ENCODE measurements at regions not wholly inside any gene's neighbourhood (a gene's known extent, or its start where the extent isn't known, plus 50 kb on each side); places are given as distances from the start of the nearest gene placed in this dataset.
"Not testable (repeated sequence)": the region's sequence is repeated elsewhere in the genome, so short reads cannot be mapped to it uniquely, and the experiment has no call there.

DNA sequence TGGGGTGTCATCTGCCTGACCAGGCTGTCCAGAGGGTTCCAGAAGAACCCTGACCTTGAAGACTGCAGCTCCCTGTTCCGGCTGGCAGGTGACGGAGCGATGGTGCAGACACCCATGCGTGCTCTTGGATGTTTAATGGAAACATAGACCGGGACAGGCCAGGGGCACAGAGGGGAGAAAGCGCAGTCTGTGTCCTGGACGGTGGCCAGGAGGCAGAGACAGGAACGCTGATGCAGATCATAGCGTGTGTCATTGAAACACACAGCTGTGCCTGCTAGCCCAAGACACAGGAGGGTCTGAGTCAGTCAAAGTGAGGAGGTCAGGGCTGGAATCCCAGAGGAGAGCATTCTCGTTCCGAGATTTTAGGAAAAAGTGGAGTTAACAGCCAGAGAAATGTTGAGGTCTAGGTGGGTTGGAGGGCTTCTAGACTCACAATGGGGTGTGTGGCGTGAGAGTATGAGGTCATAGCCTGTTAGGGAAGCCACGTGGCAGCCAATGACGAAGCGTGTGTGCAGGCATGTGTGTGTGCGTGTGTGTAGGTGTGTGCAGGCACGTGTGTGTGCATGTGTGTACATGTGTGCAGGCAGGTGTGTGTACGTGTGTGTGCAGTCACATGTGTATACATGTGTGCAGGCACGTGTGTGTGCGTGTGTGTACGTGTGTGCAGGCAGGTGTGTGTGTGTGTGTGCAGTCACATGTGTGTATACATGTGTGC lies 167.0 kb downstream of the ERMARD start:
- H3K4me3 Mint-ChIP-seq, result no peak overlapping the region
- TF ChIP-seq, protein P1, sequence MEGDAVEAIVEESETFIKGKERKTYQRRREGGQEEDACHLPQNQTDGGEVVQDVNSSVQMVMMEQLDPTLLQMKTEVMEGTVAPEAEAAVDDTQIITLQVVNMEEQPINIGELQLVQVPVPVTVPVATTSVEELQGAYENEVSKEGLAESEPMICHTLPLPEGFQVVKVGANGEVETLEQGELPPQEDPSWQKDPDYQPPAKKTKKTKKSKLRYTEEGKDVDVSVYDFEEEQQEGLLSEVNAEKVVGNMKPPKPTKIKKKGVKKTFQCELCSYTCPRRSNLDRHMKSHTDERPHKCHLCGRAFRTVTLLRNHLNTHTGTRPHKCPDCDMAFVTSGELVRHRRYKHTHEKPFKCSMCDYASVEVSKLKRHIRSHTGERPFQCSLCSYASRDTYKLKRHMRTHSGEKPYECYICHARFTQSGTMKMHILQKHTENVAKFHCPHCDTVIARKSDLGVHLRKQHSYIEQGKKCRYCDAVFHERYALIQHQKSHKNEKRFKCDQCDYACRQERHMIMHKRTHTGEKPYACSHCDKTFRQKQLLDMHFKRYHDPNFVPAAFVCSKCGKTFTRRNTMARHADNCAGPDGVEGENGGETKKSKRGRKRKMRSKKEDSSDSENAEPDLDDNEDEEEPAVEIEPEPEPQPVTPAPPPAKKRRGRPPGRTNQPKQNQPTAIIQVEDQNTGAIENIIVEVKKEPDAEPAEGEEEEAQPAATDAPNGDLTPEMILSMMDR (conservative IDR thresholded peaks at IDR 0.05), result no peak
- H3K9me3 Mint-ChIP-seq, result no peaks in the 10 kb centered on the region
- peaks cover 21% of the 10 kb centered on the region for H3K4me1 Mint-ChIP-seq (ENCODE audit: unreplicated experiment)
- H3K27ac Mint-ChIP-seq, result no peak overlapping the region
- DNase-seq (ENCODE audit: extremely low spot score, unreplicated experiment), result no peak
- no peaks in the 10 kb centered on the region for H3K36me3 Mint-ChIP-seq
- H3K27me3 Mint-ChIP-seq, result peaks cover 2% of the 10 kb centered on the region

DNA sequence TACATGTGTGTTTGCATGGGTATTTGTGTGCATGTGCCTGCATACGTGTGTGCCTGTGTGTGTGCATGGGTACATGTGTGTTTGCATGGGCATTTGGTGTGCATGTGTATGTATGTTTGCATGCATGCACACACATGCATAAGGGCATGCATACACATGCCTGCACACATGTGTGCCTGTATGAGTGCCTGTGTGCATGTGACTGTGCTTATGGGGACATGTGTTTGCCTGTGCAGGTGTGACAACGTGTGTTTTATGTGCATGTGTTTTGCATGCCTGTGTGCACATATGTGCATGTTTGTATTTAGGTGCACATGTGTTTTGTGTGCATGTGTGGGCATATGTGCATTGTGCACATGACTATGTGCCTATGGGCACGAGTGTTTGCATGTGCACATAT lies 165.7 kb downstream of the ERMARD start:
- DNase-seq (ENCODE audit: extremely low spot score, unreplicated experiment), result no peak
- TF ChIP-seq, protein P1 (conservative IDR thresholded peaks at IDR 0.05), result no peak

DNA sequence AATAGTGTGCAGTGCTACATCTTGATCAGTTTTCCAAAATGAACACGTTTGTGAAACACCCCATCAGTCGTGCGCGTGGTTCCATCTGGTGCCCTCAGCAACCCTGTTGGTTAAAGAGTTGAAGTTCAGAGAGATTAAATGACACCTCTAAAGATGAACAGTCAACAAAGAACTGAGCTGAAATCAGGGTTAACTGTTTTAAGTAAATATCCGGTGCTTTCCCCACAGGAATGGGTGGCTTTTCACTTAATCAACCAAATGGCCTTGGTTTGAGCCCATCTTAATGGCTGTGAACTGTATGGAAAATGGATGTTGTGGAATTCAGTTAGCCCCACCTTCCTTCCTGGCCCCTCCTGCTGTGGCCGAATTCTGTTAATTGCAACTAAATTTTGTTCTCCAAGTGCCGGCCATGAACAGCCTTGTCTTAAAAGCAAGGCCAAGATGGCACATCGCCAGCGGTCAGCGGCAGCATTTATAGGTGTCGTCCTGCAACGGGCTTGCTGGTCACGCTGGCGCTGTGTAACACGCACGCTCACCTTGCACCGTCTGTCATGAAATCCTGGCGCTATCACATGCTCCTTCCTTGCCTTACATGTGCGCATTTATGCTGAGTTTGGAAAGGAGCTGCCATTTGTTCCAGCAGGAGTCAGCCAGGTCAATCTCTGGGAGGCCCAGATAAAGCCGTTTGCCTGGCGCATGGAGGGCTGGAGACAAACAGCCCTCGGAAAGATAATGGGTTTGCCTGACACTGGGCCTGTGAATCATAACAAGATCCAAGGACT lies 164.5 kb downstream of the ERMARD start:
- Mint-ChIP-seq H3K4me1 (ENCODE audit: unreplicated experiment) (peaks cover 21% of the 10 kb centered on the region), H3K9me3 (no peaks in the 10 kb centered on the region), H3K36me3 (no peaks in the 10 kb centered on the region), H3K27me3 (peaks cover 4% of the 10 kb centered on the region), H3K27ac (no peak overlapping the region), H3K4me3 (no peak overlapping the region)
- no peak for DNase-seq (ENCODE audit: extremely low spot score, unreplicated experiment)
- TF ChIP-seq, protein P1 (conservative IDR thresholded peaks at IDR 0.05), result no peak

More for the DNA sequence above, 165.7 kb downstream of the ERMARD start:
- Mint-ChIP-seq H3K36me3 (no peaks in the 10 kb centered on the region), H3K27me3 (peaks cover 2% of the 10 kb centered on the region), H3K4me1 (ENCODE audit: unreplicated experiment) (peaks cover 21% of the 10 kb centered on the region), H3K27ac (no peak overlapping the region), H3K9me3 (no peaks in the 10 kb centered on the region), H3K4me3 (no peak overlapping the region)

DNA sequence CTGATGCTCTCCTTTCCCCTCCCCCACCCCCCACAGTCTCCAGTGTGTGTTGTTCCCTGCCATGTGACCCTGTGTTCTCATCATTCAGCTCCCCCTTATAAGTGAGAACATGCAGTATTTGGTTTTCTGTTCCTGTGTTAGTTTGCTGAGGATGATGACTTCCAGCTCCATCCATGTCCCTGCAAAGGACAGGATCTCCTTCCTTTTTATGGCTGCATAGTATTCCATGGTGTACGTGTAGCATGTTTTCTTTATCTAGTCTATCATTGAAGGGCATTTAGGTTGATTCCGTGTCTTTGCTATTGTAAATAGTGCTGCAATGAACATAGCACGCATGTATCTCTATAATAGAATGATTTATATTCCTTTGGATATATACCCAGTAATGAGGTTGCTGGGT lies 162.3 kb downstream of the ERMARD start:
- not testable (repeated sequence) for DNase-seq (ENCODE audit: extremely low spot score, unreplicated experiment); H3K27ac Mint-ChIP-seq; H3K4me3 Mint-ChIP-seq; H3K9me3 Mint-ChIP-seq; H3K27me3 Mint-ChIP-seq; H3K36me3 Mint-ChIP-seq
- H3K4me1 Mint-ChIP-seq (ENCODE audit: unreplicated experiment), result peaks cover 20% of the 10 kb centered on the region

DNA sequence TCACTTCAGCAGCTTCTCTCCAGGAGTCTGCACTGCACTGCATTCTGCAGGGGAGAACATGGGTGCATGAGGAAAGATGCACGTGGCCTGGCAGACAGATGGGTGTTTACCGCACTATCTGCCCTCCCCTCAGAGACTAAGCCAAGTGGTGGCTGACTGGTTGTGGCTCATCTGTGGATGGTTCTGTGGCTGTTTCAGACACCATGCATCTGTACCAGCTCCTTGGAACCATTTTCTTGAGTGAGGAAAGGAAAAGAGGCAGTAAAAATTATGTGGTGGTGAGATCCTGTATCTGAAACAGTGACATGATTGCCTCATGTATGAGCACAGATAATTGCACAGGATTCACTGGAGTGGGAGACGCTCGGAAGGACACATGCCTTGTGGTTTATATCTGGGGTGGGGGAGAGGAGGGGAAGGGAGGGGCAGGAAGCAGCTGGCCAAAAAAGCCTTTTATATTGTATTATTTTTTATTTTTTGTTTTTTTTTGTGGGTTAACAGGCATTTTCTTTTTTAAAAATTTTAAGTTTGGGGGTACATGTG lies 161.7 kb downstream of the ERMARD start:
- Mint-ChIP-seq H3K4me1 (ENCODE audit: unreplicated experiment) (peaks cover 14% of the 10 kb centered on the region), H3K27ac (no peak overlapping the region), H3K4me3 (no peak overlapping the region), H3K36me3 (no peaks in the 10 kb centered on the region), H3K9me3 (no peaks in the 10 kb centered on the region), H3K27me3 (peaks cover 6% of the 10 kb centered on the region)
- TF ChIP-seq, protein P1 (conservative IDR thresholded peaks at IDR 0.05), result no peak
- DNase-seq (ENCODE audit: extremely low spot score, unreplicated experiment), result no peak

All from type B pancreatic cell (in vitro differentiated cells).